HepG2 (cell line): ENCODE measurements at regions not wholly inside any gene's neighbourhood (a gene's known extent, or its start where the extent isn't known, plus 50 kb on each side); places are given as distances from the start of the nearest gene placed in this dataset.

Experiments
- ATAC-seq: fragments of 200-7000 bp; cut with Tn5 transposase; 3 replicates; pipeline ENCODE4 v1.9.1; 2020; ENCODE audit warnings: mild to moderate bottlenecking, moderate library complexity
- BruUV-seq: library from RNA; stranded (reverse); fragments of 400-500 nt; replicated peaks from 2 replicates; lab custom pipeline; 2021; lab: Mats Ljungman, UMichigan
- CTCF ChIA-PET: fragments of 300-600 bp; formaldehyde crosslinking; extraction: SDS; loops from one replicate; lab custom pipeline; 2021; ENCODE audit warnings: low total read pairs, inconsistent platforms, low intra/inter-chr PET ratio; lab: Yijun Ruan, JAX
- POLR2A ChIA-PET: fragments of 350-600 bp; sonication (Branson Sonifier 250); formaldehyde crosslinking; loops from one replicate; lab custom pipeline; 2020; ENCODE audit warnings: antibody characterized with exemption, inconsistent platforms; lab: Yijun Ruan, JAX
- DNase-seq: peaks from one replicate; pipeline ENCODE4 v3.0.0-alpha.2; 2015; ENCODE audit warnings: low spot score
- FAIRE-seq: peaks from 3 replicates; lab custom pipeline; 2011; peaks lifted over from hg19 to GRCh38; lab: Jason Lieb, UNC
- H2AFZ ChIP-seq: one replicate; pipeline ENCODE4 v1.6.1; 2011; ENCODE audit warnings: low read length, inconsistent platforms
- H3K27ac ChIP-seq: fragments of 300-600 bp; 3 replicates; pipeline ENCODE4 v1.8.0; 2011; ENCODE audit warnings: mixed run types, mild to moderate bottlenecking, mixed read lengths, low read length, inconsistent platforms; ENCODE audit not compliant: insufficient read depth; ENCODE audit errors: extremely low read length
- H3K27me3 ChIP-seq, 2 experiments: fragments of 200-600 bp in 1 of 2; 2 replicates in 1 of 2; 3 replicates in 1 of 2; pipeline versions ENCODE4 v1.6.0 to v1.8.0; 2011; ENCODE audit warnings: low read length in 2 of 2, mild to moderate bottlenecking in 2 of 2, moderate library complexity in 2 of 2, inconsistent platforms in 1 of 2; ENCODE audit not compliant: insufficient read depth in 2 of 2, control insufficient read depth in 1 of 2
- H3K36me3 ChIP-seq, 2 experiments: fragments of 200-600 bp in 1 of 2; replicated peaks in 1 of 2; 2 replicates in 1 of 2; 3 replicates in 1 of 2; pipeline versions ENCODE4 v1.5.1 to v1.8.0; 2011; ENCODE audit warnings: low read length in 2 of 2, inconsistent platforms in 1 of 2; ENCODE audit not compliant: insufficient read depth in 2 of 2, control insufficient read depth in 1 of 2
- H3K4me1 ChIP-seq: 2 replicates; pipeline ENCODE4 v1.5.1; 2012; ENCODE audit warnings: low read length, inconsistent platforms; ENCODE audit not compliant: insufficient read depth
- H3K4me2 ChIP-seq: 2 replicates; pipeline ENCODE4 v1.6.0; 2011; ENCODE audit warnings: low read depth, low read length, inconsistent platforms
- H3K4me3 ChIP-seq, 3 experiments: fragments of 200-600 bp in 1 of 3; sonication (generic), shearing (Covaris generic) in 1 of 3; replicated peaks in 1 of 3; 2 replicates each; pipeline ENCODE4 v1.5.1; 2011 to 2016; ENCODE audit warnings: low read length in 3 of 3, inconsistent platforms in 2 of 3, low read depth in 2 of 3, mild to moderate bottlenecking in 2 of 3, control low read depth in 1 of 3, mixed read lengths in 1 of 3; ENCODE audit not compliant: insufficient read depth in 1 of 3
- H3K79me2 ChIP-seq: one replicate; pipeline ENCODE4 v1.6.1; 2011; ENCODE audit warnings: low read length, inconsistent platforms; ENCODE audit not compliant: insufficient read depth
- H3K9ac ChIP-seq: 2 replicates; pipeline ENCODE4 v1.6.0; 2011; ENCODE audit warnings: mild to moderate bottlenecking, low read depth, low read length, inconsistent platforms; ENCODE audit not compliant: insufficient read depth
- H3K9me3 ChIP-seq: 2 replicates; pipeline ENCODE4 v1.5.1; 2012; ENCODE audit warnings: mild to moderate bottlenecking, low read length
- H4K20me1 ChIP-seq: 2 replicates; pipeline ENCODE4 v1.6.0; 2011; ENCODE audit warnings: inconsistent platforms, mild to moderate bottlenecking, low read length, moderate library complexity; ENCODE audit not compliant: insufficient read depth
- BHLHE40 ChIP-seq: IDR thresholded peaks from 2 replicates; pipeline ENCODE4 v1.6.1; 2011; ENCODE audit warnings: low read length, improper control_type of control experiment
- ELF3 ChIP-seq: IDR thresholded peaks from 2 replicates; pipeline ENCODE4 v1.6.1; 2016; ENCODE audit warnings: missing genetic modification reagents, missing compliant biosample characterization
- FOXK1 ChIP-seq: sonication (generic); formaldehyde crosslinking; IDR thresholded peaks from 2 replicates; pipeline ENCODE4 v1.4.0; 2020; ENCODE audit warnings: low read depth, missing genetic modification reagents, borderline replicate concordance
- FOXO1 ChIP-seq: sonication (generic); formaldehyde crosslinking; IDR thresholded peaks from 2 replicates; pipeline ENCODE4 v1.4.0; 2020; ENCODE audit warnings: missing genetic modification reagents
- HBP1 ChIP-seq: IDR thresholded peaks from 2 replicates; pipeline ENCODE4 v1.6.1; 2016; ENCODE audit warnings: low read depth, control low read depth
- KAT7 ChIP-seq: IDR thresholded peaks from 2 replicates; pipeline ENCODE4 v1.6.1; 2018; ENCODE audit warnings: borderline replicate concordance, missing compliant biosample characterization
- MIER2 ChIP-seq: IDR thresholded peaks from 2 replicates; pipeline ENCODE4 v1.6.1; 2016; ENCODE audit warnings: missing biosample characterization, missing genetic modification reagents
- NFATC3 ChIP-seq: sonication (generic); formaldehyde crosslinking; IDR thresholded peaks from 2 replicates; pipeline ENCODE4 v1.5.1; 2020; ENCODE audit warnings: mild to moderate bottlenecking, missing genetic modification reagents
- PCBP1 ChIP-seq: fragments of 200-400 bp; formaldehyde crosslinking; IDR thresholded peaks from 2 replicates; pipeline ENCODE4 v1.6.1; 2017; ENCODE audit warnings: mild to moderate bottlenecking, low read depth, low read length, borderline replicate concordance
- POLR2G ChIP-seq: fragments of 200-400 bp; formaldehyde crosslinking; IDR thresholded peaks from 2 replicates; pipeline ENCODE4 v1.6.1; 2018; ENCODE audit warnings: mild to moderate bottlenecking, low read depth, low read length, moderate library complexity
- SNAPC4 ChIP-seq: sonication (generic); formaldehyde crosslinking; IDR thresholded peaks from 2 replicates; pipeline ENCODE4 v1.4.0; 2020; ENCODE audit warnings: mild to moderate bottlenecking, missing genetic modification reagents
- SRSF1 ChIP-seq: fragments of 200-400 bp; formaldehyde crosslinking; optimal IDR thresholded peaks from 2 replicates; pipeline ENCODE3; 2017; ENCODE audit warnings: mild to moderate bottlenecking, low read depth, low read length, moderate library complexity
- TFDP2 ChIP-seq: sonication (generic); formaldehyde crosslinking; IDR thresholded peaks from 2 replicates; pipeline ENCODE4 v1.4.0; 2020; ENCODE audit warnings: missing genetic modification reagents
- THAP8 ChIP-seq: sonication (generic); formaldehyde crosslinking; IDR thresholded peaks from 2 replicates; pipeline ENCODE4 v1.5.1; 2020; ENCODE audit warnings: missing genetic modification reagents, mild to moderate bottlenecking, borderline replicate concordance
- ZC3H13 ChIP-seq: sonication (generic); formaldehyde crosslinking; IDR thresholded peaks from 2 replicates; pipeline ENCODE4 v1.8.1; 2023; ENCODE audit warnings: mild to moderate bottlenecking, missing genetic modification reagents, moderate library complexity
- ZNF30 ChIP-seq: sonication (generic); formaldehyde crosslinking; IDR thresholded peaks from 2 replicates; pipeline ENCODE4 v1.5.0; 2020; ENCODE audit warnings: mild to moderate bottlenecking, missing genetic modification reagents
- ZNF841 ChIP-seq: sonication (generic); formaldehyde crosslinking; IDR thresholded peaks from 2 replicates; pipeline ENCODE4 v1.8.1; 2023; ENCODE audit warnings: missing genetic modification reagents, borderline replicate concordance
- ZNF891 ChIP-seq: sonication (generic); formaldehyde crosslinking; IDR thresholded peaks from 2 replicates; pipeline ENCODE4 v1.5.0; 2020; ENCODE audit warnings: mild to moderate bottlenecking, missing genetic modification reagents
- WGBS: methylation state at CpG from one replicate; pipeline ENCODE4 v1.1.6; 2017; ENCODE audit warnings: low lambda C conversion rate; 5-methylcytosine and 5-hydroxymethylcytosine counted together
- in situ Hi-C: cut with HindIII; loops from 2 replicates; pipeline ENCODE4 v1.10.0; 2017; ENCODE audit warnings: low pct_unique_long_range_greater_than_20kb; ENCODE audit not compliant: extremely low pct_ligation_motif_present
- intact Hi-C: fragments of 100-400 bp; cut with micrococcal nuclease; formaldehyde crosslinking; loops from one replicate; pipeline ENCODE4 v1.10.0; 2022; ENCODE audit not compliant: unreplicated experiment

- H3K4me3 ChIP-seq, result no peak overlapping the region
- intact Hi-C loops, result no loop called here
- DNase-seq (no peak), ATAC-seq (no peak), FAIRE-seq (no peak)
- no peak overlapping the region for H2AFZ ChIP-seq
- H3K4me2 ChIP-seq, result no peak overlapping the region
- H3K27me3 ChIP-seq, result no peaks in the 10 kb centered on the region
- H4K20me1 ChIP-seq, result no peaks in the 10 kb centered on the region
- CTCF ChIA-PET, result no interaction called here
- no peak overlapping the region for H3K9ac ChIP-seq
- H3K4me1 ChIP-seq, result no peaks in the 10 kb centered on the region
- H3K36me3 ChIP-seq, result no peaks in the 10 kb centered on the region
- 0% methylated on average over 2 of the region's 2 CpGs for WGBS
- in situ Hi-C loops, result no loop called here
- no peak overlapping the region for H3K27ac ChIP-seq
- no peak for TF ChIP-seq BHLHE40
- no peak for TF ChIP-seq TFDP2 (CRISPR knock-in tag)
- no peak for TF ChIP-seq THAP8 (CRISPR knock-in tag)
- no peak for TF ChIP-seq SNAPC4 (CRISPR knock-in tag)
- TF ChIP-seq PCBP1, result no peak
- TF ChIP-seq ELF3 (CRISPR knock-in tag), result no peak
- no peak for TF ChIP-seq KAT7 (CRISPR knock-in tag)
- no peak for TF ChIP-seq ZC3H13
- no peak for TF ChIP-seq ZNF30
- no peak for TF ChIP-seq SRSF1
- TF ChIP-seq NFATC3 (CRISPR knock-in tag), result no peak
- no peak for TF ChIP-seq FOXO1 (CRISPR knock-in tag)
- no peak for TF ChIP-seq POLR2G
- TF ChIP-seq ZNF841 (CRISPR knock-in tag), result no peak
- TF ChIP-seq HBP1 (CRISPR knock-in tag), result no peak
- no peak for TF ChIP-seq FOXK1 (CRISPR knock-in tag)
- no peak for TF ChIP-seq ZNF891 (CRISPR knock-in tag)
- TF ChIP-seq MIER2 (CRISPR knock-in tag), result no peak
- POLR2A ChIA-PET, result no interaction called here
- H3K79me2 ChIP-seq, result no peaks in the 10 kb centered on the region
- no TSS peak for BruUV-seq
- H3K9me3 ChIP-seq, result peaks cover 16% of the 10 kb centered on the region
These were observed 1068.0 kb upstream of the ALCAM start for GRCh38 chr3:104298662-104299061.
